Breast epithelium (tissue), 3 donors: ENCODE measurements at regions not wholly inside any gene's neighbourhood (a gene's known extent, or its start where the extent isn't known, plus 50 kb on each side); places are given as distances from the start of the nearest gene placed in this dataset.

Experiments used
- CTCF ChIP-seq, 3 donors: fragments of 450-650 bp; IDR thresholded peaks; one replicate each; pipeline ENCODE4 v1.5.1; 2016 to 2017; ENCODE audit warnings: antibody characterized with exemption in 3 of 3, mild to moderate bottlenecking in 3 of 3, moderate library complexity in 3 of 3
- POLR2A ChIP-seq: fragments of 450-650 bp; IDR thresholded peaks from one replicate; pipeline ENCODE4 v1.6.1; 2016; ENCODE audit warnings: antibody characterized with exemption, mild to moderate bottlenecking, moderate library complexity

- TF ChIP-seq CTCF (IDR thresholded peaks at IDR 0.05) (no peak), POLR2A (no peak)
These were observed 408.8 kb downstream of the CTTN start for GRCh38 chr11:70807195-70807543.
